SJCRH30 (cell line): ENCODE measurements at regions not wholly inside any gene's neighbourhood (a gene's known extent, or its start where the extent isn't known, plus 50 kb on each side); places are given as distances from the start of the nearest gene placed in this dataset.
"Not testable (repeated sequence)": the region's sequence is repeated elsewhere in the genome, so short reads cannot be mapped to it uniquely, and the experiment has no call there.

Experiments
- DNase-seq, 2 experiments: peaks; one replicate each; pipeline ENCODE4 v3.0.0-alpha.2; 2015 to 2020
- H3K27ac ChIP-seq: fragments of 250-450 bp; sonication (Bioruptor Pico); 2 replicates; pipeline ENCODE4 v1.5.1; 2020; ENCODE audit warnings: mild to moderate bottlenecking, moderate library complexity
- H3K27me3 ChIP-seq: fragments of 250-450 bp; sonication (Bioruptor Pico); 2 replicates; pipeline ENCODE4 v1.5.1; 2020; ENCODE audit warnings: mild to moderate bottlenecking, moderate library complexity
- H3K36me3 ChIP-seq: fragments of 250-450 bp; sonication (Bioruptor Pico); 2 replicates; pipeline ENCODE4 v1.5.1; 2020; ENCODE audit warnings: mild to moderate bottlenecking, moderate library complexity
- H3K4me1 ChIP-seq: fragments of 250-450 bp; sonication (Bioruptor Pico); 2 replicates; pipeline ENCODE4 v1.5.1; 2020; ENCODE audit warnings: mild to moderate bottlenecking, moderate library complexity
- H3K4me3 ChIP-seq: fragments of 250-450 bp; sonication (Bioruptor Pico); 2 replicates; pipeline ENCODE4 v1.5.1; 2020; ENCODE audit warnings: mild to moderate bottlenecking, moderate library complexity
- H3K9me3 ChIP-seq: fragments of 250-450 bp; sonication (Bioruptor Pico); replicated peaks from 2 replicates; pipeline ENCODE4 v1.5.1; 2020; ENCODE audit warnings: mild to moderate bottlenecking, moderate library complexity

DNA sequence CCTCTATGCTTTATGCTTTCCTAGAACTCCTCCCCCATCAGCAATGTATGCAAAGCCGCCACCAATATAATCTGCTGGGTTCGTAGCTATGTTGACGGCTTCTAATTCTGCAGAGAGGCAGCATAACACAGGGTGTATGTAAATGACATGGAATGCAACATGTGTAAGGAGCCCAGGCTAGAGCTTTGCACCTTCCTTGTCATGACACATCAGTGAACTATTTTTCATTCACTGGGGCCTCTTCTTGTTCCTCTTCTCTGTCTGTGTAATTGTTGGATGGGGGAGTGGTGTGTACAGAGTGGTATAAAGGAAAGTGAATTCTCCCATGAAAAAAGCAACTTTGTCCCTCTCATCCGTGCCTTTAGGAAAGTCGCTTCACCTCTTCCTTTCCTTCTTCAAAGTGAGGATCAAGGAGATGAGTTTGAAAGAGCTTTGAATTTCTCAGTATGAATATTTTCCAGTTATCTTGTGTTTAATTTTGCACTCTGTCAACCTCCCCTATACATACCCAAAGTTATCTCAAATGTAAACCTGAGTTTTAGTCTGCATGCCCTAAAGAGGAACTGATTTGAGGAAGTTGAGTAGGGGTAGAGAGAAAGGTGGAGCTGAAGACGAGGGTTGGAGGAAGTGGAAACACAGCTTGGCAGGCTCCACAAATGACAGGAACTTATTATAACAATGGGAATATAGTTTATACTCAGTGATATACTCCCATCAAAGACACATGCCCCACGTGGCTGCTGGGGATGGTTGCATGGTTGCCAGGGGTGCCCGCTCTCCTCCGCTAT is 74.9 kb upstream of the ARL4C start:
- Histone ChIP-seq H3K36me3 (no peaks in the 10 kb centered on the region), H3K27me3 (no peaks in the 10 kb centered on the region), H3K27ac (no peak overlapping the region), H3K4me3 (no peak overlapping the region), H3K4me1 (no peaks in the 10 kb centered on the region), H3K9me3 (no peaks in the 10 kb centered on the region)
- no peak for DNase-seq

DNA sequence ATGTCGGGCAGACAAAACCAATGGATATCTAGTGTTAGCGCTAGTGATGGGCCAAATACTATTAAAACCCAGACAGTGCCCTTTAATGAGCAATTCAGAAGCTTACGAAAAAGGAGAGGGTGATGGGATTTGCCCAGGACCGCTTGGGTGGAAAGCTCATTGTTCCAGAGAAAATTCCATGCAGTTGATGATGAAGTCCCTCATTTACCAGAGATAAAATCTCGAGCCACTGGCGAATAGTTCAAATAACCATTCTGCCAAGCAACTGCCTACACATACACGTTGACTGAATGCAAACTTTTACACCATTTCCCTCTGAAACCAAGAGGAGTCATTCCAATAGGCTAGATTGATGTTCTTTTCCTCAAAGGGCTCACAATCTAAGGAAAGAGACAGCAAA is 73.6 kb upstream of the ARL4C start:
- Histone ChIP-seq H3K27me3 (no peaks in the 10 kb centered on the region), H3K36me3 (no peaks in the 10 kb centered on the region), H3K4me3 (no peak overlapping the region), H3K4me1 (no peaks in the 10 kb centered on the region), H3K9me3 (no peaks in the 10 kb centered on the region), H3K27ac (no peak overlapping the region)
- no peak for DNase-seq

DNA sequence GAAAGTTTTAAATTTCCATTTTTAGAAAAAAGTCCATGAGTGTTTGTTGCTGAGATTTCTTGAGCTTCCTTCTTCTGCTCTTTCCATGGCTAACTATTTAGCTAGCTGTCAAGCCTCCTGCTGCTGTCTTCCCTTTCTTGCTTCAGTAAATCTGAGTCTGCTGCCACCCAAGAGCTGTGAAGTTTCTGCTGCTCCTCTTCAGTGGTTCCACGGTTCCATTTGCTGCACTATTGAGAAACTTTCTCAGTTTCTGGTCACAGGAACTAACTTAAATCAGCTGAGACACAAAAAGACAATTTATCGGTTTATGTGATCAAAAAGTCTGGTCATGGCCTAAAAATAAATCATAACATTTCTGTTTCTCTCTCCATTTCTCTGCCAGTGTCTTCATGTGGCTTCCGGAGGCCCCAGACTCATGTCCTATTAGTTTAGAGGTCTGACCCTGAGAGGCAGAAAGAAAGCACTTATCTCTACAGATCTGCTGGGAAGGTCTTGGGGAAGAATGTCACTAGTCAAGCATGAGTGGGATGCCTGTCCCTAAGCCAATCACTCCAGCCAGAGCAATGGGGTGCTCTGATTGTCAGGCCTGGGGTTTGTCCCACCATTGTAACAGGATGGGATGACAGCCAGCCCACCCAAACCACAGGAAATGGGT is 73.0 kb upstream of the ARL4C start:
- H3K36me3 ChIP-seq = no peaks in the 10 kb centered on the region
- no peaks in the 10 kb centered on the region for H3K27me3 ChIP-seq
- no peaks in the 10 kb centered on the region for H3K4me1 ChIP-seq
- no peak for DNase-seq
- H3K27ac ChIP-seq = no peak overlapping the region
- no peak overlapping the region for H3K4me3 ChIP-seq
- H3K9me3 ChIP-seq = no peaks in the 10 kb centered on the region

DNA sequence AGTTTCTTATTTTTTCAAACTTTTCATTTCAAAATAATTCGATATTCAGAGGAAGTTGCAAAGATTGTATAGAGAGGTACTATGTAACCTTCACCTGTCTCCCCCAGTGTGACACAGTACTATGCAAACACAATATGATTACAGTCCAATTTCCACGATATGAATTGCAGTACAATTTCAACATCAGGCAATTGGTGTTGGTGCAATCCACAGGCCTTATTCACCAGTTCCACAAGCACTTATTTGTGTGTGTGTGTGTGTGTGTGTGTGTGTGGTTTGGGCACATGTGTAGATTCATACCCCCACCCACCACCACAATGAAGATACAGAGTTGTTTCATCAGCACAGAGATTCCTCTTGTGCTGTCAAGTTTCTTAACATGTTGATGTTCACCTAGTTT is 69.7 kb upstream of the ARL4C start:
- DNase-seq = no peak
- Histone ChIP-seq H3K27ac (no peak overlapping the region), H3K4me3 (no peak overlapping the region), H3K27me3 (no peaks in the 10 kb centered on the region), H3K9me3 (no peaks in the 10 kb centered on the region; the same call in 1 of the 2 replicates), H3K36me3 (no peaks in the 10 kb centered on the region), H3K4me1 (no peaks in the 10 kb centered on the region)

DNA sequence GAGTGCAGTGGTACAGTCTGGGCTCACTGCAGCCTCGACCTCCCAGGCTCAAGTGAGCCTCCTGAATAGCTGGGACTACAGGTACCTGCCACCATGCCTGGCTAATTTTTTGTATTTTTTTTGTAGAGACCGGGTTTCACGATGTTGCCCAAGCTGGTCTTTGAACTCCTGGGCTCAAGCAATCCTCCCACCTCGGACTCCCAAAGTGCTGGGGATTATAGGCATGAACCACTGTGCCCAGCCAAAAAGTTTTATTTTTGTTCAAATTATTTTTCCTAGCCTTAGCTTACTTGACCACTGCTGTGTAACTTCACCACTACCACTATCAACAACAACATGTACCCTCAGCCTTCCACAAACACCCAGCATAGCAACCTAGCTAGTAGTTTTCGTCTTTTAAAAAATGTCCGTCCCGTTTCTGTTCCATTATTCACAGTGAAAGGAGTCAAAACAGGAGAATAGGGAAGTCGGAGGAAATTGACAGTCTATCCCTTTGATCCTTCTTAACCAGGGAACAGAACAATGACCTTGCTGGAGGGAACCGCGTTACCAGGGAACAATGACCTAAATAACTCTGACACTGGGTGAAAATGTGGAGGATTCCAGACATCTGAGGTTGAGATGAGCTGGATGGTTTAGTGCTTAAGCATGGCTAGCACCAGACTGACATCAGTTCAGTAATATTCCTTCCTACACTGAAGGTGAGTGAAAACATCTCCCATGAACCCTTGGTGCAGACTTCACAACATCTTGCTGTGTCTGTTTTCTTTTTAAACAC is 69.2 kb upstream of the ARL4C start:
- DNase-seq = no peak
- Histone ChIP-seq H3K9me3 (no peaks in the 10 kb centered on the region; the same call in 1 of the 2 replicates), H3K4me3 (no peak overlapping the region), H3K36me3 (no peaks in the 10 kb centered on the region), H3K27me3 (no peaks in the 10 kb centered on the region), H3K4me1 (no peaks in the 10 kb centered on the region), H3K27ac (no peak overlapping the region)

DNA sequence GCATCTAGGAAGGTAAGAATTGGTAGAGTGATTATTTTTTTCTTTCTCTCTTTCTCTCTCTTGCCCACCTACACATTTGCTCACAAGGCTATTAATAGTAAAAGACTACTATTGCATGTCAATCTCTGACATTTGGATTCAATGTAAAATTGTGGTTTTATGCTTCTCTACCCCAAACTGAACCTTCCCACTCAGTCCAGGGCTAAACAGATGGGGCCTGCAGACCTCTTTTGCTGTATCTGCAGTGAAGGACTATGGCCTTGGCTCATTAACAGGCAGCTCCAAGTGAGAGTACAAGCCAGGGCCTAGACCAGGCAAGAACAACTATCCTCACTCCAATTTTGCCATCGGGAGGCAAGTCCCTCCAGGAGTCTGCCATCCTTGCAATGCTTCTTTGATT is 68.3 kb upstream of the ARL4C start:
- Histone ChIP-seq H3K36me3 (no peaks in the 10 kb centered on the region), H3K9me3 (no peaks in the 10 kb centered on the region; the same call in 1 of the 2 replicates), H3K4me1 (no peaks in the 10 kb centered on the region), H3K27me3 (no peaks in the 10 kb centered on the region), H3K4me3 (no peak overlapping the region), H3K27ac (no peak overlapping the region)
- DNase-seq = no peak

DNA sequence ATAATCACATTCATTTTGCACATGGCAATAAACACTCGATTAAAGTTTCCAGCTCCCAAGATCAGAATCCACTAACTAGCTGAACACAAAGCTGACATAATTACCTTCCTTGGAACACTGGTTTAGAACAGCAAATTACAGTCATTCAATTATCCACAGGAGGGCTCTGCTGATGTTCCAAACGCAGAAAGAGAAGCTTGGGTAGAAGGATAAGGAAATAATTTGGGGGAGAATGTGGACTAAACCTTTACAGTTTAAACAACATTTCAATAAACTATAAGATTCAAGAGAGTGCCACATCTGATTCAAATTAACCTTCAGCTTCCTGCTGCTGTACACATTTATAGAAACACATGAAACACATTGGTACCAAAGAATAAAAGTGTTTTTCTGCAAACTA is 67.8 kb upstream of the ARL4C start:
- Histone ChIP-seq H3K4me3 (no peak overlapping the region), H3K27ac (no peak overlapping the region), H3K4me1 (no peaks in the 10 kb centered on the region), H3K9me3 (no peaks in the 10 kb centered on the region; the same call in 1 of the 2 replicates), H3K36me3 (no peaks in the 10 kb centered on the region), H3K27me3 (no peaks in the 10 kb centered on the region)
- DNase-seq = no peak

DNA sequence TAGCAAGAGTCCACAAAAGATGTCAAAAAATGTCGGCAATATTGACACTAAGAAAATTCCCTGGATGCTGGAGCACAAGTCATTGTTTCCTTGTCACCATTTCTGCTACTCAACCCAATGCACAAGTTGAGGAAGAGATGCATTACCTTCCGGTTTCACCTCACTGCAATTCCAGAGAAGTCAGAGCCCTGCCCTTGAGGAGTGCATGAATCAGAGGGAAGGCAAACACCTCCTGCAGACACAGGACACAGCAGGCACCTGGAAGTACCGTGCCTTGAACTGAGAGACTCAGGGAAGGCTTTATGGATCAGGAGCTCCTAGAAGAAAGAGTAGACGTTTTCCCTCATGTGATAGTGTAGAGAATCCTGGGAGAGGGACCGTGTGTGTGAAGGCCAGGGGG is 62.7 kb upstream of the ARL4C start:
- Histone ChIP-seq H3K27ac (no peak overlapping the region), H3K4me3 (no peak overlapping the region), H3K27me3 (no peaks in the 10 kb centered on the region), H3K36me3 (no peaks in the 10 kb centered on the region), H3K9me3 (peaks cover 2% of the 10 kb centered on the region; the same call in 1 of the 2 replicates), H3K4me1 (peaks cover 10% of the 10 kb centered on the region)
- DNase-seq = no peak

DNA sequence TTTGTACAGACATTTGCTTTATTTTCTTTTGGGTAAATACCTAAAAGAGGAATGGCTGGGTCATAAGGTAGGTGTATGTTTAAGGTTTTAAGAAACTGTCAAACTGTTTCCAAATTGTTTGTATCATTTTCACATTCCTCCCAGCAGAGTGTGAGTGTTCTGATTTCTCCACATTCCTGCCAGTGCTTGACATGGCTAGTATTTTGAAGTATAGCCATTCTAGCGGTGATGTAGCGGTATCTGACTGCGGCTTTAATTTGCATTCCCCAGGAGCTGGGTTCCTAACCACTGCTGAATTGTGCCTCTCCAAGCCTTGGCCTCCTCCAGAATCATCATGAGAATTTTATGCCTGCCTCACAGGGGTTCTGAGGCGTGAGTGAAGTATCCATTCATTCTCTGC is 61.8 kb upstream of the ARL4C start:
- peaks cover 10% of the 10 kb centered on the region for H3K4me1 ChIP-seq
- H3K36me3 ChIP-seq = no peaks in the 10 kb centered on the region
- no peaks in the 10 kb centered on the region for H3K27me3 ChIP-seq
- H3K27ac ChIP-seq = no peak overlapping the region
- no peak for DNase-seq
- no peak overlapping the region for H3K4me3 ChIP-seq
- H3K9me3 ChIP-seq = peaks cover 2% of the 10 kb centered on the region; the same call in 1 of the 2 replicates

DNA sequence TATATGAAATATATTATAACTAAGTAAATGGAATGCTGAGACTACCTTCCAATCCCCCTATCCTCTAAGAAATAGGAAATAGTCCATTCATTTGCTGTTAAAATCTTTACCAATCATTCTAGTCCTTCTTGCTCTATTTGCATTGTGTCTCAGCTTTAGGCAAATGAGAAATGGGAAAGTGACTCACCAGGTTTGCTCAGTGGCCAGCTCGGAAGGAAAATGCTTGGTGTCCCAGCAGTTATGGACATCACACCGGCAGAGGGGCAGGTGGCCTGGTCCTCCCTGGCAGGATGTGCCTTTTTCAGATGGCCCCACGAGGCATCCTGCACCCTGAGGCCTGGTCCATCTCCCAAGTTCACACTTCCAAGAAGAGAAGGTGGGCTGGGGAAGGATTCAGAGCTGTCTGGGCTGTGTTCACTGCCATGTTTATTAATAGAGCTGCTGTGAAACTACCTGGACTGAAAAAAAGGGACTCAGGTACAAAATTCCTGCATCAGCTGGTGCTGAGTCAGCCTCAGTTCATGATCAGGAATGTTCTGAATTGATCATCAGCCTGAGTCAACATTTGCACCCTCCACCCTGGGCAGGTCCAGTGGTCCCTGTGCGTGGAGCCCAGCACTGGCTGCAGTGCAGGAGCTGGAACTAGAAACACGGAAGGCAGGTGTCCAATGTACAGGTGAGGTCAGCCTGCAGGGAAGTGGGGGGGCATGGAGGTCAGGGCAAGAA is 60.1 kb upstream of the ARL4C start:
- H3K4me1 ChIP-seq = peaks cover 10% of the 10 kb centered on the region
- H3K4me3 ChIP-seq = no peak overlapping the region
- no peak for DNase-seq
- no peaks in the 10 kb centered on the region for H3K36me3 ChIP-seq
- H3K9me3 ChIP-seq = peaks cover 2% of the 10 kb centered on the region; the same call in 1 of the 2 replicates
- H3K27ac ChIP-seq = no peak overlapping the region
- H3K27me3 ChIP-seq = no peaks in the 10 kb centered on the region

DNA sequence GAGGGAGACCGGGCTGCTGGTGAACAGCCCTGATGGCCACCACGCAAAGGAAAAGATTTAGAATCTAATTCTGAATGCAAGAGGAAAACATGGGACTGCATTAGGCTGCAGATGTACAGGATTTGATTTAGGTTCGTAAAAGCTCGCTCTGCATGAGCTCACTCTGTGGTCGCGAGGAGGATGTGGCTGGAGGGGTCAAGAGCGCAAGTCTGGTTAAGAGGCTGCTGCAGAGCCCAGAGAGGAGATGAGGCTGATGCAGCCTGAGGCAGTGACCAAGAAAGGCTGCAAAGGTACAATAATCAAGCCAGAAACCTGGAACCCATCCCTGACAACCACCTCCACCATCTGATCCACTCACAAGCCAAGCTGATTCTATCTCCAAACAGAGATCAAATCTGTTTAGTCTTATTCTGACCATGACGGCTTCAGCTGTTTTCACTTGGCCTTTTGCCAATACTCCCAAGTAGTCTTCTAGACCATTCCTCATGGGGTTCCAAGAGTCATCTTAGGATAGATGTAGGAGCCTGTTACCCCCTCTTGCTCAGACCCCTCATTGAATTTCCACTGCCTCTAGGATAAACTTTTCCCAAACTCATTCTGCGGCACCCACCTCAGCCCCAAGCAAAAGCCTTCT is 58.9 kb upstream of the ARL4C start:
- Histone ChIP-seq H3K4me3 (no peak overlapping the region), H3K4me1 (peaks cover 10% of the 10 kb centered on the region), H3K36me3 (no peaks in the 10 kb centered on the region), H3K27ac (no peak overlapping the region), H3K9me3 (peaks cover 2% of the 10 kb centered on the region; the same call in 1 of the 2 replicates), H3K27me3 (no peaks in the 10 kb centered on the region)
- DNase-seq = peak; percentile 46 to 66

DNA sequence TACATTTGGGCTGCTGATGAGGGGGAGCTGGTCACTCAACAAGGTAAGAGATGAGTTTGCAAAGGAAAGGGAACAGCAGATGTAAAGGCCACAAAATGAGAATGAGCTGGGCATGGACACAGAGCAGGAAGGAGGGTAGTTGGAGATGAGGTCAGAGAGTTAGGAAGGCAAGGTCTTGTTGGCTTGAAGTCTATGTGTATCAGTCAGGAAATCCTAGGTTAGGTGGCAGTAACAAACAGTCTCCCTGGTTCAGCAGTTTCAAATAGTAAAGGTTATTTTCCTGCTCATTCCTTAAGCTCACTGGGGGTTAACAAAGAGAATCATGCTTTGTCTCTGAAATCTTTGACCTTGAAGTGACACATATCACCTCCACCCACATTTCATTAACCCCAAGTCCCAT is 58.3 kb upstream of the ARL4C start:
- Histone ChIP-seq H3K9me3 (peaks cover 2% of the 10 kb centered on the region; the same call in 1 of the 2 replicates), H3K27ac (no peak overlapping the region), H3K4me1 (peaks cover 13% of the 10 kb centered on the region), H3K36me3 (no peaks in the 10 kb centered on the region), H3K4me3 (no peak overlapping the region), H3K27me3 (no peaks in the 10 kb centered on the region)
- no peak for DNase-seq

DNA sequence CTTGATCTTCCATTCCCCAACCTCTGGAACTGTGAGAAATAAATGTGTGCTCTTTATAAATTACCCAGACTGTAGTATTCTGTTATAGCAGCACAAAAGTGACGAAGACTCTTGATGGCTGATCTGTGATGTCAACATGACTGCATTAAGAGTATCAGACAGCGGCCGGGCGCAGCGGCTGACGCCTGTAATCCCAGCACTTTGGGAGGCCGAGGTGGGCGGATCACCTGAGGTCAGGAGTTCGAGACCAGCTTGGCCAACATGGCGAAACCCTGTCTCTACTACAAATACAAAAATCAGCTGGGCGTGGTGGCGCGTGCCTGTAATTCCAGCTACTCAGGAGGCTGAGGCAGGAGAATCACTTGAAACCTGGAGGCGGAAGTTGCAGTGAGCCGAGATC is 56.3 kb upstream of the ARL4C start:
- not testable (repeated sequence) for H3K9me3 ChIP-seq, H3K27ac ChIP-seq, H3K4me3 ChIP-seq, H3K36me3 ChIP-seq, H3K27me3 ChIP-seq, DNase-seq
- H3K4me1 ChIP-seq = peaks cover 28% of the 10 kb centered on the region

DNA sequence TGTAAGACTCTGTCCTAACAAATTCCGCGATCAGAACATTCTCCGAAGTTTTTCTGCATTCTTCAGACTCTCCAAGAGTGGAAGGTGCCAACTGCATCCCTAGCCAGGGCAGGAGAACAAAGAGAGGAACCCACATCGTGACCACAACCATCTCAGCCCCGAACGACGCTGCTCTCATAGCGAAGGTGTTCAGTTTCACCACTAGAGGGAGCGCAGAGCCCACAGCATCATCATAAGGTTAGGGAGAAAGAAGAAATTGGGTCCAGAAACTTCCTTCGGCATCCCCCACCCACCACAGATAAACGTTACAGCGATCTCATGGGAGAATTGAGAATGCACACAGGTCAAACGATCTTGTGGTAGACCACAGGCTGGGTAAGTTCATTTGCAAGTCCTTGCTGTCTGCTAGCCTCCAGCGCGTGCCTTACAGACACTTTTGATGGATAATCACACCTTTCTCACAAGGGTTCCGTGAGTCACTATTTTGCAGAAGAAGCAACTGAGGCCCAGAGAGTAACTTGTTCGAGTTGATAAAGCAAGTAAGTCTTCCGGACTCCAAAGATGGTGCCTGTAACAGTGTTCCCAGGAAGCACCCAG is 53.7 kb upstream of the ARL4C start:
- DNase-seq = peak; percentile 79 to 90
- H3K4me3 ChIP-seq = no peak overlapping the region
- H3K27ac ChIP-seq = no peak overlapping the region
- peaks cover 2% of the 10 kb centered on the region; the same call in 1 of the 2 replicates for H3K9me3 ChIP-seq
- no peaks in the 10 kb centered on the region for H3K36me3 ChIP-seq
- peaks cover 21% of the 10 kb centered on the region for H3K4me1 ChIP-seq
- H3K27me3 ChIP-seq = no peaks in the 10 kb centered on the region
